Loucy (cell line): ENCODE measurements at regions not wholly inside any gene's neighbourhood (a gene's known extent, or its start where the extent isn't known, plus 50 kb on each side); places are given as distances from the start of the nearest gene placed in this dataset.

Source experiments
- EZH2phosphoT487 ChIP-seq: fragments of 200-600 bp; IDR thresholded peaks from 2 replicates; pipeline ENCODE4 v1.6.1; 2018; ENCODE audit warnings: antibody characterized with exemption, mild to moderate bottlenecking, moderate library complexity, borderline replicate concordance
- TF ChIP-seq, protein P1 (sequence below): fragments of 200-600 bp; sonication (generic); conservative IDR thresholded peaks from 2 replicates; pipeline ENCODE4 v1.5.1; 2014; ENCODE audit warnings: mild to moderate bottlenecking, antibody characterized with exemption, low read length

- TF ChIP-seq, protein P1, sequence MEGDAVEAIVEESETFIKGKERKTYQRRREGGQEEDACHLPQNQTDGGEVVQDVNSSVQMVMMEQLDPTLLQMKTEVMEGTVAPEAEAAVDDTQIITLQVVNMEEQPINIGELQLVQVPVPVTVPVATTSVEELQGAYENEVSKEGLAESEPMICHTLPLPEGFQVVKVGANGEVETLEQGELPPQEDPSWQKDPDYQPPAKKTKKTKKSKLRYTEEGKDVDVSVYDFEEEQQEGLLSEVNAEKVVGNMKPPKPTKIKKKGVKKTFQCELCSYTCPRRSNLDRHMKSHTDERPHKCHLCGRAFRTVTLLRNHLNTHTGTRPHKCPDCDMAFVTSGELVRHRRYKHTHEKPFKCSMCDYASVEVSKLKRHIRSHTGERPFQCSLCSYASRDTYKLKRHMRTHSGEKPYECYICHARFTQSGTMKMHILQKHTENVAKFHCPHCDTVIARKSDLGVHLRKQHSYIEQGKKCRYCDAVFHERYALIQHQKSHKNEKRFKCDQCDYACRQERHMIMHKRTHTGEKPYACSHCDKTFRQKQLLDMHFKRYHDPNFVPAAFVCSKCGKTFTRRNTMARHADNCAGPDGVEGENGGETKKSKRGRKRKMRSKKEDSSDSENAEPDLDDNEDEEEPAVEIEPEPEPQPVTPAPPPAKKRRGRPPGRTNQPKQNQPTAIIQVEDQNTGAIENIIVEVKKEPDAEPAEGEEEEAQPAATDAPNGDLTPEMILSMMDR, result no peak
- no peak for TF ChIP-seq EZH2phosphoT487
Observed at GRCh38 chr5:164057121-164057520, 551.7 kb downstream of the MAT2B start.
